ENCODE measurements at regions not wholly inside any gene's neighbourhood (a gene's known extent, or its start where the extent isn't known, plus 50 kb on each side); places are given as distances from the start of the nearest gene placed in this dataset.

- FAIRE-seq = no peak
- DNase-seq (ENCODE audit: insufficient read length) = no peak
- TF ChIP-seq POLR2A (IDR thresholded peaks at IDR 0.05; ENCODE audit: low read depth, low read length) = no peak
- TF ChIP-seq POLR2AphosphoS5 (IDR thresholded peaks at IDR 0.05; ENCODE audit: low read depth, low read length) = no peak
- TF ChIP-seq TAF1 (IDR thresholded peaks at IDR 0.05; ENCODE audit: borderline replicate concordance, low read depth, low read length) = no peak
Measured at GRCh38 chr4:180973894-180974293, 1269.3 kb upstream of the TENM3 start.

GRCh38 chr4:180990931-180991330 is 1252.3 kb upstream of the TENM3 start:
- no peak for FAIRE-seq
- TF ChIP-seq POLR2AphosphoS5 (IDR thresholded peaks at IDR 0.05; ENCODE audit: low read depth, low read length) = no peak
- no peak for TF ChIP-seq TAF1 (IDR thresholded peaks at IDR 0.05; ENCODE audit: borderline replicate concordance, low read depth, low read length)
- no peak for TF ChIP-seq POLR2A (IDR thresholded peaks at IDR 0.05; ENCODE audit: low read depth, low read length)
- DNase-seq (ENCODE audit: insufficient read length) = no peak

GRCh38 chr4:180993244-180993836 is 1249.9 kb upstream of the TENM3 start:
- TF ChIP-seq POLR2A (IDR thresholded peaks at IDR 0.05; ENCODE audit: low read depth, low read length) (no peak), TAF1 (IDR thresholded peaks at IDR 0.05; ENCODE audit: borderline replicate concordance, low read depth, low read length) (no peak), POLR2AphosphoS5 (IDR thresholded peaks at IDR 0.05; ENCODE audit: low read depth, low read length) (no peak)
- no peak for FAIRE-seq
- no peak for DNase-seq (ENCODE audit: insufficient read length)

DNA sequence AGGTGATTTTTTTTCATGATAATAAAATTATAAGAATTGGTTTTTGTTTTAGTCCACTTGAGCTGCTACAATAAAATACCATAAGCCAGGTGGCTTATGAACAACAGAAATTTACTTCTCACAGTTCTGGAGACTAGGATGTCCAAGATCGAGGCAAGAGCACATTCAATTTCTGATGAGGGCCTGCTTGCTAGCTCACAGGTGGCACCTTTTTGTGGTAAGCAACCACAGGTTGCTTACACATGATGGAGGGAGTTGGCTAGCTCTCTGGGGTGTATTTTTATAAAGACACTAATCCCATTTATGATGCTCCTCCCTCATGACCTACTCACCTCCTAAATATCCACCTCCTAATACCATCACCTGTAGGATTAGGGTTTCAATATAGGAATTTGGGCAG is 1248.5 kb upstream of the TENM3 start:
- TF ChIP-seq POLR2AphosphoS5 (IDR thresholded peaks at IDR 0.05; ENCODE audit: low read depth, low read length) (no peak), TAF1 (IDR thresholded peaks at IDR 0.05; ENCODE audit: borderline replicate concordance, low read depth, low read length) (no peak), POLR2A (IDR thresholded peaks at IDR 0.05; ENCODE audit: low read depth, low read length) (no peak)
- FAIRE-seq = no peak
- DNase-seq (ENCODE audit: insufficient read length) = no peak

- FAIRE-seq (no peak), DNase-seq (ENCODE audit: insufficient read length) (no peak)
- no peak for TF ChIP-seq TAF1 (IDR thresholded peaks at IDR 0.05; ENCODE audit: borderline replicate concordance, low read depth, low read length)
- TF ChIP-seq POLR2A (IDR thresholded peaks at IDR 0.05; ENCODE audit: low read depth, low read length) = no peak
- no peak for TF ChIP-seq POLR2AphosphoS5 (IDR thresholded peaks at IDR 0.05; ENCODE audit: low read depth, low read length)
Measured at GRCh38 chr4:180999217-180999616, 1244.0 kb upstream of the TENM3 start.

GRCh38 chr4:181004056-181004455 is 1239.1 kb upstream of the TENM3 start:
- FAIRE-seq (no peak), DNase-seq (ENCODE audit: insufficient read length) (no peak)
- no peak for TF ChIP-seq TAF1 (IDR thresholded peaks at IDR 0.05; ENCODE audit: borderline replicate concordance, low read depth, low read length)
- no peak for TF ChIP-seq POLR2AphosphoS5 (IDR thresholded peaks at IDR 0.05; ENCODE audit: low read depth, low read length)
- TF ChIP-seq POLR2A (IDR thresholded peaks at IDR 0.05; ENCODE audit: low read depth, low read length) = no peak

- TF ChIP-seq TAF1 (IDR thresholded peaks at IDR 0.05; ENCODE audit: borderline replicate concordance, low read depth, low read length) (no peak), POLR2A (IDR thresholded peaks at IDR 0.05; ENCODE audit: low read depth, low read length) (no peak), POLR2AphosphoS5 (IDR thresholded peaks at IDR 0.05; ENCODE audit: low read depth, low read length) (no peak)
- FAIRE-seq = no peak
Measured at GRCh38 chr4:181006499-181007260, 1236.5 kb upstream of the TENM3 start.

DNA sequence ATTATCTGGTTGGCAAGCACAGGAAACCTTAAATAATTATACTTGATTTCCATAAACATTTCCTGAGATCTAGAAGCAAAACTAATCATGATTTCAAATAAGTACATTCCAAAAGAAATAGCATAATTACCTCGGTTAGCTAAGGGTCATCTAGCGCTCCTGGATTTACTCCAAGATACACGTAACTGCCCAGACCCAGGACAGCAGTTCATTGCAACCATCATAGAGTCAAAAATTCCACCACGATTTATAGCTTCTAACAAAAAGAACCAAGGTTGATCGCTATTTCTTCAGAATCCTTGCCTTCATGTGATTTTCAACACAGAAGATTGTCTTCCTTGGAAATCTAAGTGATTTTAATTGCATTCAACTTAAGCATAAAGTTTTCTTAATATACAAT is 1235.5 kb upstream of the TENM3 start:
- FAIRE-seq (no peak), DNase-seq (ENCODE audit: insufficient read length) (no peak)
- TF ChIP-seq POLR2A (IDR thresholded peaks at IDR 0.05; ENCODE audit: low read depth, low read length) (no peak), POLR2AphosphoS5 (IDR thresholded peaks at IDR 0.05; ENCODE audit: low read depth, low read length) (no peak), TAF1 (IDR thresholded peaks at IDR 0.05; ENCODE audit: borderline replicate concordance, low read depth, low read length) (no peak)

More at GRCh38 chr4:181006499-181007260, 1236.5 kb upstream of the TENM3 start:
- DNase-seq (ENCODE audit: insufficient read length) = no peak

DNA sequence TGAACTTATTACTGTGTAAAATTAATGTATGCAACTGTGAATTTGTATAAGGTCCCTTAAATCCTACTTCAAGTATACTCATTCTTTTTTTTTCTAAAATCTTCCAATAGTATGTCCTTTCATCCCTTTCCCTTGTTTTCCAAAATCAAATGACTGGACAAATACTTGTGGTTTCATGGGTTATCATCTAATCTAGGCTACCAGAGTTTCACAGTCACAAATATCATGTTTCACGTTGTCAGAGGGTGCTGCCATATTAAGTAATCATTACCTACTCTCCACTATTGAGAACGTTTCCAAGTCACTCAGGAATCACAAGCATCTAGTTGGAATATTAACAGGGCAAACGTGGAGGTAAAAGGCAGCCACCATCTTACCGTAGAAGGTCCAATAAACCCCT is 1235.0 kb upstream of the TENM3 start:
- no peak for TF ChIP-seq TAF1 (IDR thresholded peaks at IDR 0.05; ENCODE audit: borderline replicate concordance, low read depth, low read length)
- no peak for TF ChIP-seq POLR2A (IDR thresholded peaks at IDR 0.05; ENCODE audit: low read depth, low read length)
- no peak for TF ChIP-seq POLR2AphosphoS5 (IDR thresholded peaks at IDR 0.05; ENCODE audit: low read depth, low read length)
- no peak for FAIRE-seq
- DNase-seq (ENCODE audit: insufficient read length) = no peak

GRCh38 chr4:181013162-181013561 is 1230.0 kb upstream of the TENM3 start:
- no peak for FAIRE-seq
- DNase-seq (ENCODE audit: insufficient read length) = no peak
- TF ChIP-seq TAF1 (IDR thresholded peaks at IDR 0.05; ENCODE audit: borderline replicate concordance, low read depth, low read length) (no peak), POLR2A (IDR thresholded peaks at IDR 0.05; ENCODE audit: low read depth, low read length) (no peak), POLR2AphosphoS5 (IDR thresholded peaks at IDR 0.05; ENCODE audit: low read depth, low read length) (no peak)

- no peak for FAIRE-seq
- no peak for TF ChIP-seq POLR2A (IDR thresholded peaks at IDR 0.05; ENCODE audit: low read depth, low read length)
- TF ChIP-seq POLR2AphosphoS5 (IDR thresholded peaks at IDR 0.05; ENCODE audit: low read depth, low read length) = no peak
- no peak for TF ChIP-seq TAF1 (IDR thresholded peaks at IDR 0.05; ENCODE audit: borderline replicate concordance, low read depth, low read length)
- no peak for DNase-seq (ENCODE audit: insufficient read length)
Measured at GRCh38 chr4:181017038-181017437, 1226.2 kb upstream of the TENM3 start.

DNA sequence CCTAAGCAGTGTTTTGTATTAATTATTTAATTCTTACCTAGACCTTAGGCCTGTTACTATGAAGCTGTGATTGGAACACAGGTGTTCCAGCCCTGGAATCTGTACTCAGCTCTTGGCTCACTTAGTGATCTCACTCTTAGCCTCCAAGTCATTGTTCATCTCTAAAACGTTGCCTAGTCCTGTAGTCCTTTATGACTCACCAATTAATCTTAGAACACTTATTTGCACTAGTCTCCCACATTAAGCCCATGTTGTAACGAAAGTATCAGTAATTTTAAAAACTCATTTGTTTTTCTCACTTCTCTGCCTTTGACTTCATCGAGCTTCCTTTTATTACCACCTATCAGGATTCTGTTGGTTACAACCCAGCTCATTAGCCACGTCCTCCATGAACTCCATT is 1224.7 kb upstream of the TENM3 start:
- no peak for DNase-seq (ENCODE audit: insufficient read length)
- FAIRE-seq = no peak
- TF ChIP-seq TAF1 (IDR thresholded peaks at IDR 0.05; ENCODE audit: borderline replicate concordance, low read depth, low read length) (no peak), POLR2AphosphoS5 (IDR thresholded peaks at IDR 0.05; ENCODE audit: low read depth, low read length) (no peak), POLR2A (IDR thresholded peaks at IDR 0.05; ENCODE audit: low read depth, low read length) (no peak)
